Gastrocnemius medialis (tissue), 4 donors: ENCODE measurements at regions not wholly inside any gene's neighbourhood (a gene's known extent, or its start where the extent isn't known, plus 50 kb on each side); places are given as distances from the start of the nearest gene placed in this dataset.

ENCODE experiments used
- POLR2A ChIP-seq, 2 donors: fragments of 450-650 bp; IDR thresholded peaks; one replicate each; pipeline ENCODE4 v1.6.1; 2017; ENCODE audit warnings: antibody characterized with exemption in 2 of 2, mild to moderate bottlenecking in 2 of 2, moderate library complexity in 2 of 2
- TF ChIP-seq, protein P1 (sequence below), 5 experiments: fragments of 450-650 bp in 3 of 5; fragments of 200-600 bp in 2 of 5; sonication (generic) in 2 of 5; IDR thresholded peaks in 4 of 5; conservative IDR thresholded peaks in 1 of 5; 1 replicate in 4 of 5; 2 replicates in 1 of 5; pipeline ENCODE4 v1.5.1; 2016 to 2019; ENCODE audit warnings: antibody characterized with exemption in 5 of 5, mild to moderate bottlenecking in 3 of 5, moderate library complexity in 3 of 5

DNA sequence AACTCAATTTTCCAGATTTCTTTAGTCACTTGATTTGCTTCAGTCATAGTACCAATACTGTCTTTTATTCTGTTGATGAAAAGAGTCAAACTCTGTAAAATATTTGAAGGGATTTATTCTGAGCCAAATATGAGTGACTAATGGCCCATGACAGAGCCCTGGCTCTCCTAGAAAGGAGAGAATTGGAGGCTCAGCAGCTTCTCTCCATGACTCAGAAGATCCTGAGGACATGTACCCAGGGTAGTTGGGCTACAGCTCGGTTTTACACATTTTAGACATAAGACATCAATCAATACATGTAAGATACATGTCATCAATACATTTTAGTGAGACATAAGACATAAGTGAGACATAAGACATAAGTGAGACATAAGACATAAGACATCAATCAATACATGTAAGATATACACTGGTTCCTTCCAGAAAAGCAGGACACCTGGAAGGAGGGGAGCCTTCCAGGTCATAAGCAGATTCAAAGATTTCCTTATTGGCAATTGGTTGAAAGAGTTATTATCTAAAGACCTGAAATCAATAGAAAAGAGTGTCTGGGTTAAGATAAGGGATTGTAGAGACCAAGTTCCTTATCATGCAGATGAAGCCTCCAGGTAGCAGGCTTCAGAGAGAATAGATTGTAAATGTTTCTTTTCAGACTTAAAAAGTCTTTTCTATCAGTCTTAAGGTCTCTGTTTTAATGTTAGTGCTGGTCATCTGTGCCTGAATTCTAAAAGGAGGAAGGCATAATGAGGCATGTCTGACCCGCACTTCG is 179.8 kb upstream of the RFC3 start:
- TF ChIP-seq, protein P1, sequence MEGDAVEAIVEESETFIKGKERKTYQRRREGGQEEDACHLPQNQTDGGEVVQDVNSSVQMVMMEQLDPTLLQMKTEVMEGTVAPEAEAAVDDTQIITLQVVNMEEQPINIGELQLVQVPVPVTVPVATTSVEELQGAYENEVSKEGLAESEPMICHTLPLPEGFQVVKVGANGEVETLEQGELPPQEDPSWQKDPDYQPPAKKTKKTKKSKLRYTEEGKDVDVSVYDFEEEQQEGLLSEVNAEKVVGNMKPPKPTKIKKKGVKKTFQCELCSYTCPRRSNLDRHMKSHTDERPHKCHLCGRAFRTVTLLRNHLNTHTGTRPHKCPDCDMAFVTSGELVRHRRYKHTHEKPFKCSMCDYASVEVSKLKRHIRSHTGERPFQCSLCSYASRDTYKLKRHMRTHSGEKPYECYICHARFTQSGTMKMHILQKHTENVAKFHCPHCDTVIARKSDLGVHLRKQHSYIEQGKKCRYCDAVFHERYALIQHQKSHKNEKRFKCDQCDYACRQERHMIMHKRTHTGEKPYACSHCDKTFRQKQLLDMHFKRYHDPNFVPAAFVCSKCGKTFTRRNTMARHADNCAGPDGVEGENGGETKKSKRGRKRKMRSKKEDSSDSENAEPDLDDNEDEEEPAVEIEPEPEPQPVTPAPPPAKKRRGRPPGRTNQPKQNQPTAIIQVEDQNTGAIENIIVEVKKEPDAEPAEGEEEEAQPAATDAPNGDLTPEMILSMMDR (IDR thresholded peaks at IDR 0.05 in 4 of 5, conservative IDR thresholded peaks at IDR 0.05 in 1 of 5), result no peak
- no peak for TF ChIP-seq POLR2A (IDR thresholded peaks at IDR 0.05)
